ENCODE measurements at regions not wholly inside any gene's neighbourhood (a gene's known extent, or its start where the extent isn't known, plus 50 kb on each side); places are given as distances from the start of the nearest gene placed in this dataset.

GRCh38 chr6:26149240-26149639 lies 62.0 kb downstream of the HFE start:
- DNase-seq: no peak

- no peak for DNase-seq
Observed at GRCh38 chr6:26152226-26153101, 65.2 kb downstream of the HFE start.

GRCh38 chr6:26155061-26155930 lies 68.1 kb downstream of the HFE start:
- DNase-seq: no peak

- peak; percentile 75 for DNase-seq
Observed at GRCh38 chr6:26156105-26156849, 69.0 kb downstream of the HFE start.

GRCh38 chr6:26156850-26157250 lies 69.6 kb downstream of the HFE start:
- DNase-seq: no peak

- peak; percentile 99 for DNase-seq
Observed at GRCh38 chr6:26157251-26158075, 70.2 kb downstream of the HFE start.

- no peak for DNase-seq
Observed at GRCh38 chr6:26158076-26158580, 70.9 kb downstream of the HFE start.

GRCh38 chr6:26158581-26159356 lies 71.5 kb downstream of the HFE start:
- DNase-seq: no peak

GRCh38 chr6:26159357-26160273 lies 72.4 kb downstream of the HFE start:
- no peak for DNase-seq

- DNase-seq: no peak
Observed at GRCh38 chr6:26161322-26161721, 74.1 kb downstream of the HFE start.

- DNase-seq: no peak
Observed at GRCh38 chr6:26162399-26162798, 75.2 kb downstream of the HFE start.

GRCh38 chr6:26163427-26164119 lies 76.3 kb downstream of the HFE start:
- no peak for DNase-seq

GRCh38 chr6:26164120-26164505 lies 76.9 kb downstream of the HFE start:
- no peak for DNase-seq

- no peak for DNase-seq
Observed at GRCh38 chr6:26165261-26165790, 78.1 kb downstream of the HFE start.

GRCh38 chr6:26170181-26170580 lies 83.0 kb downstream of the HFE start:
- DNase-seq: no peak

- DNase-seq: no peak
Observed at GRCh38 chr6:26170951-26171841, 84.0 kb downstream of the HFE start.

- DNase-seq: no peak
Observed at GRCh38 chr6:26172608-26172968, 85.4 kb downstream of the HFE start.

GRCh38 chr6:26173836-26174145 lies 86.6 kb downstream of the HFE start:
- DNase-seq: no peak

All from NCI-H2081 treated with DMSO at 0.1 percent for 48 hours (cell line).